HUDEP-2 (cell line): ENCODE measurements at regions not wholly inside any gene's neighbourhood (a gene's known extent, or its start where the extent isn't known, plus 50 kb on each side); places are given as distances from the start of the nearest gene placed in this dataset.
A peak's percentile ranks its signal among the peaks of the same experiment; 100 is the strongest.

Experiments
- DNase-seq, 76 experiments: peaks; one replicate each; lab custom pipeline; 2025; ENCODE audit not compliant: unreplicated experiment in 76 of 76; lab: John Stamatoyannopoulos, UW

- peak in 3 of 76 experiments; percentile 0 for DNase-seq
Observed at GRCh38 chrX:100512471-100512870, 72.3 kb upstream of the TNMD start.

- no peak for DNase-seq
Observed at GRCh38 chrX:100494646-100495370, 84.7 kb upstream of the PCDH19 start.

GRCh38 chrX:100491174-100491573 lies 81.1 kb upstream of the PCDH19 start:
- DNase-seq = no peak

GRCh38 chrX:100487795-100488194 lies 77.7 kb upstream of the PCDH19 start:
- DNase-seq = no peak

GRCh38 chrX:100484971-100485370 lies 74.9 kb upstream of the PCDH19 start:
- DNase-seq = no peak

GRCh38 chrX:100479329-100479728 lies 69.3 kb upstream of the PCDH19 start:
- no peak for DNase-seq

- no peak for DNase-seq
Observed at GRCh38 chrX:100478714-100479306, 68.7 kb upstream of the PCDH19 start.

GRCh38 chrX:100477958-100478357 lies 67.9 kb upstream of the PCDH19 start:
- DNase-seq = no peak

- DNase-seq = no peak
Observed at GRCh38 chrX:100477467-100477866, 67.4 kb upstream of the PCDH19 start.
